IPS-18c (cell line): ENCODE measurements at regions not wholly inside any gene's neighbourhood (a gene's known extent, or its start where the extent isn't known, plus 50 kb on each side); places are given as distances from the start of the nearest gene placed in this dataset.

ENCODE experiments used
- H3K4me3 ChIP-seq: 2 replicates; pipeline ENCODE4 v1.7.0; 2013; ENCODE audit warnings: low read depth, mild to moderate bottlenecking, low read length, moderate library complexity; ENCODE audit not compliant: insufficient read depth
- H3K9me3 ChIP-seq: one replicate; pipeline ENCODE4 v1.6.1; 2013; ENCODE audit warnings: mild to moderate bottlenecking, low read length, moderate library complexity; ENCODE audit not compliant: control insufficient read depth, insufficient read depth

- H3K9me3 ChIP-seq = no peaks in the 10 kb centered on the region
- H3K4me3 ChIP-seq = no peak overlapping the region
Measured at GRCh38 chr6:9455864-9456658, 958.8 kb downstream of the TFAP2A start.

DNA sequence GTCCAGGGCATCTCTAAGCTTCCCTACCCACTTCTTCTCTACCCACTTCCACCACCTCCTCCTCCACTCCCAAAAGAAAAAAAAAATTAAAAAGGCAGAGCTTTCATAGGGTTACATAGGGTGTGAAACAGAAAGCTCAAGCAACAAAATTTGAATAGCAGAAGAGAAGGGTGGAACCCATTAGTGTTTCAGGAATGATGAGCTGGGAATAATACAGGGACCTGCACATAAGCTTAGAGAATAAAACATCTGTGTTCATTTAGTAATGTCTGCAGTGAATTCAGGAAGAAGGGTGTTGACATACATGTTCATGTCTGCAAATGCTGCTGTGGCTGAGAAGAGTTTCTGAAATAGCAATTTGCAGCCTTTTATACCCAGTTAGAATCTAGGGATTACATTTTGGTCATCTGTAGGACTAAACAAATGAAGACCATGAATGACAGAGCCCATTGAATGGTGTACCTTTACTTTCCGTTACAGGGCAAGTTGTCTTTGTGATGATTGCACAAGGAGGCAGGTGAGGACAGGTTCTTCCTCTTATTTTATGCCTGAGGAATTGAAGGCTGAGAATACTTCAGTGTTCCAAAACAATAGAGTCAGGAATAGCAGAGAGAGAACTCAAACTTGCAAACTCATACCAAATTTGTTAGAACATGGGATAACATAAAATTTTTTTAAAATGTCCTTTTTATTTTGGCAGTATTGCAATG, 975.1 kb downstream of the TFAP2A start:
- Histone ChIP-seq H3K9me3 (peaks cover 7% of the 10 kb centered on the region), H3K4me3 (no peak overlapping the region)

GRCh38 chr6:9437836-9438235, 977.0 kb downstream of the TFAP2A start:
- Histone ChIP-seq H3K4me3 (no peak overlapping the region), H3K9me3 (no peaks in the 10 kb centered on the region)

DNA sequence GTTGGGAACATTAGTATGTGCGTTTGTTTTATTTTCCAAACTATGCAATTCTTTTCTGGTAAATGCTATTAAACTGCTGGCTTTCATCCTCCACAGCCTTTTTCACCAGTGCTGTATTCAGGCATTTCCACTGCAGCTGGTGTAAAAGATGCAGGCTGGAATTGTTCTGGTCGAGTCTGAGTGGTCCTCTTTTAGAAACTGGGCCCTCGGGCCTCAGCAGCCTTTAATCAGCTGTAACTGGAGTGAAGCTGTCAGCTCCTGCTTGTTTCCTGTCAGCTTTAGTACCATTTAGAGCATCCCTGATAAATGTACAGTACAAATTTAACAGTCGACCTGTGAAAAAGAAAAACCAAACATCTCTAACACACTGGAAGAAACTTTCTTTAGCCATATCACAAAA, 979.6 kb downstream of the TFAP2A start:
- no peak overlapping the region for H3K4me3 ChIP-seq
- no peaks in the 10 kb centered on the region for H3K9me3 ChIP-seq

DNA sequence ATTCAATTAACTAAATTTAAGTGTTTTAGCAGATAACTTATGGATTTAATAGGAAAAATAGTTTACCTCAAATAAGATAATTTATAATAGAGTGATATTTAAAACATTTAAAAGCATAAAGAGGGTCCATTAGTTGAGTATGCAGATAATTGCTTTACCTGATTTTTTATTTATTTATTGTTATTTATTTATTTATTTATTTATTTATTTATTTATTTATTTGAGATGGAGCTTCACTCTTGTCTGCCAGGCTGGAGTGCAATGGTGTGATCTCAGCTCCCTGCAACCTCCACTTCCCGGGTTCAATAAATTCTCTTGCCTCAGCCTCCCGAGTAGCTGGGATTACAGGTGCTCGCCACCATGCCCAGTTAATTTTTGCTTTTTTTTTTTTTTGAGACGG, 982.9 kb downstream of the TFAP2A start:
- Histone ChIP-seq H3K9me3 (no peaks in the 10 kb centered on the region), H3K4me3 (no peak overlapping the region)

GRCh38 chr6:9428421-9429172, 986.3 kb downstream of the TFAP2A start:
- H3K9me3 ChIP-seq = no peaks in the 10 kb centered on the region
- H3K4me3 ChIP-seq = no peak overlapping the region

DNA sequence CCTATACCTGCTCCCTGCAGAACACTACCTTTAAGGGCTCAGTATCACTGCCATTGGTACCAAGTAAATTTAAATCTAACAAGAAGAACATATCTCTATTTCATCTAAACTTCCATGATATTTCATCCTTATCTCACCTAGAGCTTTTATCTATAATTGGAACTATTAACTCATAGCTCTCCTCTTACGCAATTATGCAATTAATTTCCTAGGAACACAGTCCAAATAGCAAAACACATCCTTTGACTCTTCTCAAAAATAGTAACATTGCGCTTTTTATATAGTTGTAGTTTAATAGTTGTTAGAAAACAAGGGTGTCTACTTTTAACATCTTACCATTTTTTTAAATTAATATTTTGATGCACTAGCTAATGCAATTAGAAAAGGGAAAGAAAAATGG, 986.8 kb upstream of the SLC35B3 start:
- H3K9me3 ChIP-seq = no peaks in the 10 kb centered on the region

DNA sequence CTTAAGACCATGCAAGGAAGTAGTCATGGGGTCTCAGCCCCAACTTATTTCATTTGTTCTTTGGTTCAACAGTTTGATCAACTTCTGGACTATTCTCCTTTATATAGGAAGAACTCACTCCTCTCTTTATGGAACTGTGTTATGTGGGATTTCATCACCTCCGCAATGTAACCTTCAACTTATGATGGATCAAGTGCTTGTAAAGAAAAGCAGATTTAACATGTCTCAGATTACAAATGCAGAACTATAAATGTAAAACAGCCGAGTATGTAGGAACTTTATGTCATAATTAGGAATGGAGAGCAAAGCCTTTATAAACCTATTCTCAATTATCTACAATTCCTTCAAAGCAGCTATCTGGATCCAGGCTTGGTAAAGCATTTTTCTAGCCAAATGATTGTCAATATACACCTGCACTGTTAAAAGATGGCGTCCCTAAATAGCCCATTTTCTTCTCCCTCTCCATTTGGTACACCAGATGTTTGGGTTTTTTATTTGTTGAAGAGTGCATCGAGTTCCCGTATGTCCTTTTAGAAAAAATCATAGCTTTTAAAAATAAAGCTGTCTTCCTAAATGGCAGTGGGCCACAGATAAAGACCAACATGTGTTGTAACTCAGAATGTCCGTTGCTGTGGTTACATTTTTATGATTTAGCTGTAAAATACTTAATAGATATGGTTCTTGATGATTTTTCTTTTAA, 985.1 kb upstream of the SLC35B3 start:
- H3K9me3 ChIP-seq = no peaks in the 10 kb centered on the region
- H3K4me3 ChIP-seq = no peak overlapping the region

More for the DNA sequence above, 986.8 kb upstream of the SLC35B3 start:
- H3K4me3 ChIP-seq = no peak overlapping the region

- no peaks in the 10 kb centered on the region for H3K9me3 ChIP-seq
- no peak overlapping the region for H3K4me3 ChIP-seq
Measured at GRCh38 chr6:9417400-9417799, 982.1 kb upstream of the SLC35B3 start.

DNA sequence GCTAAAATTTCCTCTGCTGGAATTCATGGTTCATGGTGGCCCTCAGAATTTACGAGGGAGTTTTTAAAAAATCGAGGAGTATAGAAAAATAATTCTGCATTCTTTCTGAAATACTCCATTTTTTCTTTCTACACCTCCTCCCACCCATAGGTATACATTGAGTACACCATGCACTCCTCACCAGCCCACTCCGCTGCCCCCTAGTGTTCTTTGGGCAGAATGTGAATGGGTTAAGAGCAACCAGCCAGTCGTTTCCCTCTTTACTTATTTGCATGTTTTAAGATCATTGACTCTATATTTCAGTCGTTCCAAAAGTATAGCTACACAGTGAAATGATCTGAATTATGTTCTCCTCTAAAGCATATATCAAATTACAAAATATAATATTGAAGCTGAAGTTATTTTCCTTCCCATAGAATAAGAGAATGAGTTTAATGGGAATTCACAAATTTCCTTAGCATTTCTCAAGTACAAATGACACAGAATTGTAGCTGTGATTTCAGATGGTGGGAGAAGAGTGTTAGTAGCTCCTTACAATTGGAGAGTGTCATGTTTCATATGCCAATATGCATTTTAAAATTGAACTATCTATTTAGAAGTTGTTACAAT, 977.7 kb upstream of the SLC35B3 start:
- Histone ChIP-seq H3K4me3 (no peak overlapping the region), H3K9me3 (no peaks in the 10 kb centered on the region)

- H3K4me3 ChIP-seq = no peak overlapping the region
- no peaks in the 10 kb centered on the region for H3K9me3 ChIP-seq
Measured at GRCh38 chr6:9409126-9409525, 973.8 kb upstream of the SLC35B3 start.

- Histone ChIP-seq H3K9me3 (no peaks in the 10 kb centered on the region), H3K4me3 (no peak overlapping the region)
Measured at GRCh38 chr6:9408402-9409117, 973.2 kb upstream of the SLC35B3 start.

DNA sequence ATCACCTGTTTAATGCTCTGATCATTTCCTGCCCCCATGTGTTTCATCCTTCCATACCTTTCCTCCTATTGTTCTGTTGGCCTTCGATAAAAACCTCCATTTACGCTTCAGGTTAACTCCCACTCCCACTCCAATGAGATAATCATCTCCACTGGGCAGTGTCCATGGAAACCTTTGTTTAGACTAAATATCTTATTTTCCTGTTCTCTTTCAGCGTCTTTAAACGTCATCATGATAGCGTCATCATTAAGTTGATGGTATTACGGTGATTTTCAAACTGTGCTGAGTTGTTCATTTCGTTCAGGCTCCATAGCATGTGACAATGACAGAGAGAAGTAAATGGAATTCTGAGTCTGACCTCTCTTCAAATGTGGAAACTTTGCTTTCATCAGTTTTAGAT, 970.5 kb upstream of the SLC35B3 start:
- Histone ChIP-seq H3K4me3 (no peak overlapping the region), H3K9me3 (no peaks in the 10 kb centered on the region)

DNA sequence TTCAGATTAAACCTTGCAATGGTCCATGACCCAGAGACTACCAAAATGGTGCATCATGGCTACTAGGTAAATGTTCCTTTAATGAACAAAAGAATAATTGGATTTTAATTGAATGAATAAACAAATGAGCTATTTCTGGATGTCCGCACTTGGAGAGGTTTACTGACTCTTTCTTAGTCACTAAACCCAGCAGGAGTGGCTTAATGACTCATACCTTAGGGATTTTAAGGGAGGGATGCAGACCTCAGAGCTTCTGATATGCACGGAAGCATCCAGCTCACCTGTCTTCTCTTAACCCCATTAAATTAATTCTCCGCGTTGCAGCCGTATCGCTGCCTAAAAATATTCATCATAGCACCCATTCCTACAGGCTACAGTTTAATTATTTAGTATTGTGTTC, 970.0 kb upstream of the SLC35B3 start:
- H3K4me3 ChIP-seq = no peak overlapping the region

GRCh38 chr6:9404351-9405146, 969.2 kb upstream of the SLC35B3 start:
- H3K9me3 ChIP-seq = no peaks in the 10 kb centered on the region
- no peak overlapping the region for H3K4me3 ChIP-seq

More for the DNA sequence above, 970.0 kb upstream of the SLC35B3 start:
- no peaks in the 10 kb centered on the region for H3K9me3 ChIP-seq

- no peak overlapping the region for H3K4me3 ChIP-seq
- no peaks in the 10 kb centered on the region for H3K9me3 ChIP-seq
Measured at GRCh38 chr6:9403736-9404135, 968.4 kb upstream of the SLC35B3 start.
